ENCODE measurements at regions not wholly inside any gene's neighbourhood (a gene's known extent, or its start where the extent isn't known, plus 50 kb on each side); places are given as distances from the start of the nearest gene placed in this dataset.

DNA sequence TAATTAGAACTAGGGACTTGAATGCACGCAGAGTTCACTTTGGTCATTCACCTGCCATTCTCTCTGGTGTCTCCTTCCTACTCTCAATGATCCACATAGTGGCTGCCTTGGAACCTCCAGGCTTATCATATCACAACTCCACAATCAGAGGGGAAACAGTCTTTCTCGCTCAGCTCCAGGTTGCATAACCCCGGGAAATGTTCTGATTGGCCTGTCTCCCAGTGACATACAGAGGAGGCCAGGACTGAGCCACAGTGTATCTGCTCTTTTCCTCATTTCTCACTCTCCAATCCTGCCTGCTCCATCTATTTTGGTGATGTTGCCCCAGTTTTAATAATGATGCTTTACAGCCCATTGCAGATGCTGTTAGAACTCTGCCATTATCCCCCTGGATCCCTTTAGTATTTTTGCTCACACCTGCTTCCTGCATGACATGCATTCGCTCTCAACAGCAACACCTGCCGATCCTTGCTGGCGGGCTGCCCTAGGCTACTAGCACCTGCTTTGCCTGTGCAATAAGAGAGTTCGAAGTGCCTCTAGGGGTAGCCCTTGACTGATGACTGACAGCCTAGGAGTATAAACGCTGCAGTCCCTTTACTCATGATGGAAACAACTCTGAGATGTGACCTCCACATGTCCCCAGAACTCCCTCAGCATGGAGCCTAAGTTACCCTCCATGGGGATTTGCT, 211.3 kb upstream of the RPS6KA3 start:
- ChIA-PET CTCF (no interaction called here), POLR2A (ENCODE audit: unreplicated experiment) (no interaction called here)
- H3K9ac ChIP-seq (ENCODE audit: low read length) = no peak overlapping the region
- H3K9me2 ChIP-seq (replicated peaks; ENCODE audit: low read length) = no peaks in the 10 kb centered on the region
- H3K36me3 ChIP-seq (ENCODE audit: low read depth, low read length) = no peaks in the 10 kb centered on the region
- no peak for ATAC-seq
- no peaks in the 10 kb centered on the region for H3F3A ChIP-seq (ENCODE audit: low read length, unreplicated experiment)
- no peak overlapping the region for H2AFZ ChIP-seq (ENCODE audit: low read length)
- H3K4me1 ChIP-seq (ENCODE audit: insufficient read depth, low read length) = peaks cover 10% of the 10 kb centered on the region
- no peaks in the 10 kb centered on the region for H3K9me3 ChIP-seq (ENCODE audit: low read length)
- H3K27me3 ChIP-seq (ENCODE audit: low read length) = no peaks in the 10 kb centered on the region
- TF ChIP-seq EZH2 (IDR thresholded peaks at IDR 0.05; ENCODE audit: low read length, unreplicated experiment) = no peak
- TF ChIP-seq EZH2phosphoT487 (IDR thresholded peaks at IDR 0.05; ENCODE audit: borderline replicate concordance, low read length) = no peak
- TF ChIP-seq, protein P1, sequence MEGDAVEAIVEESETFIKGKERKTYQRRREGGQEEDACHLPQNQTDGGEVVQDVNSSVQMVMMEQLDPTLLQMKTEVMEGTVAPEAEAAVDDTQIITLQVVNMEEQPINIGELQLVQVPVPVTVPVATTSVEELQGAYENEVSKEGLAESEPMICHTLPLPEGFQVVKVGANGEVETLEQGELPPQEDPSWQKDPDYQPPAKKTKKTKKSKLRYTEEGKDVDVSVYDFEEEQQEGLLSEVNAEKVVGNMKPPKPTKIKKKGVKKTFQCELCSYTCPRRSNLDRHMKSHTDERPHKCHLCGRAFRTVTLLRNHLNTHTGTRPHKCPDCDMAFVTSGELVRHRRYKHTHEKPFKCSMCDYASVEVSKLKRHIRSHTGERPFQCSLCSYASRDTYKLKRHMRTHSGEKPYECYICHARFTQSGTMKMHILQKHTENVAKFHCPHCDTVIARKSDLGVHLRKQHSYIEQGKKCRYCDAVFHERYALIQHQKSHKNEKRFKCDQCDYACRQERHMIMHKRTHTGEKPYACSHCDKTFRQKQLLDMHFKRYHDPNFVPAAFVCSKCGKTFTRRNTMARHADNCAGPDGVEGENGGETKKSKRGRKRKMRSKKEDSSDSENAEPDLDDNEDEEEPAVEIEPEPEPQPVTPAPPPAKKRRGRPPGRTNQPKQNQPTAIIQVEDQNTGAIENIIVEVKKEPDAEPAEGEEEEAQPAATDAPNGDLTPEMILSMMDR (conservative IDR thresholded peaks at IDR 0.05; ENCODE audit: low read depth, low read length) = no peak
- no TSS peak for BruUV-seq (replicated peaks)
- H3K27ac ChIP-seq (ENCODE audit: low read length) = no peak overlapping the region
- no peak overlapping the region for H3K4me3 ChIP-seq (ENCODE audit: low read length)
- no peaks in the 10 kb centered on the region for H3K79me2 ChIP-seq (ENCODE audit: low read length)
- intact Hi-C loops (cut with micrococcal nuclease) = no loop called here
- no peaks in the 10 kb centered on the region for H4K20me1 ChIP-seq (ENCODE audit: low read length)
- no peak for DNase-seq
- no peak overlapping the region for H3K4me2 ChIP-seq (ENCODE audit: low read length)

DNA sequence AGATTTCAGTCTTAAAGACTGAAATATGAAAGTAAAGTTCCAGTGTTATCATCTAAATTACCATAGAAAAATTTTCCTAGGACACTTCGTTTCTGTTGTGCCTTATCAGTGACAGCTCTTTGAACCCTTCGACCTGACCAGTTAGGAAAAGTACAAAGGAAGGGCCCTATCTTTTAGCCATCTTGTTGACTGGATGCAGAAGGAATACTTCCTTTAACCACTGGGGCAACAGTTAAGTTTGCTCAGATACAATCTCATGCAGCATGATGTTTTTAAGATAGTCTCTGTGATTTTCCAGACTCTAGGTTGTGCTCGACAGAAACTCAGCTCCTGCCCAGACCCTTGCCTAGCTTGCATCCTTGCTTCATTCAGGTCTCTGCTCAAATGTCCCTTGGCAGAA, 210.5 kb upstream of the RPS6KA3 start:
- no peak overlapping the region for H3K4me3 ChIP-seq (ENCODE audit: low read length)
- no peak for DNase-seq
- H3K4me2 ChIP-seq (ENCODE audit: low read length) = no peak overlapping the region
- ChIA-PET POLR2A (ENCODE audit: unreplicated experiment) (no interaction called here), CTCF (no interaction called here)
- H3K4me1 ChIP-seq (ENCODE audit: insufficient read depth, low read length) = peaks cover 10% of the 10 kb centered on the region
- no peak overlapping the region for H3K9ac ChIP-seq (ENCODE audit: low read length)
- H3F3A ChIP-seq (ENCODE audit: low read length, unreplicated experiment) = no peaks in the 10 kb centered on the region
- H3K27ac ChIP-seq (ENCODE audit: low read length) = no peak overlapping the region
- H3K79me2 ChIP-seq (ENCODE audit: low read length) = no peaks in the 10 kb centered on the region
- ATAC-seq = no peak
- no peaks in the 10 kb centered on the region for H3K27me3 ChIP-seq (ENCODE audit: low read length)
- no peaks in the 10 kb centered on the region for H3K9me3 ChIP-seq (ENCODE audit: low read length)
- H3K36me3 ChIP-seq (ENCODE audit: low read depth, low read length) = no peaks in the 10 kb centered on the region
- BruUV-seq (replicated peaks) = no TSS peak
- H4K20me1 ChIP-seq (ENCODE audit: low read length) = no peaks in the 10 kb centered on the region
- H3K9me2 ChIP-seq (replicated peaks; ENCODE audit: low read length) = no peaks in the 10 kb centered on the region
- intact Hi-C loops (cut with micrococcal nuclease) = no loop called here
- H2AFZ ChIP-seq (ENCODE audit: low read length) = no peak overlapping the region
- TF ChIP-seq EZH2 (IDR thresholded peaks at IDR 0.05; ENCODE audit: low read length, unreplicated experiment) = no peak

DNA sequence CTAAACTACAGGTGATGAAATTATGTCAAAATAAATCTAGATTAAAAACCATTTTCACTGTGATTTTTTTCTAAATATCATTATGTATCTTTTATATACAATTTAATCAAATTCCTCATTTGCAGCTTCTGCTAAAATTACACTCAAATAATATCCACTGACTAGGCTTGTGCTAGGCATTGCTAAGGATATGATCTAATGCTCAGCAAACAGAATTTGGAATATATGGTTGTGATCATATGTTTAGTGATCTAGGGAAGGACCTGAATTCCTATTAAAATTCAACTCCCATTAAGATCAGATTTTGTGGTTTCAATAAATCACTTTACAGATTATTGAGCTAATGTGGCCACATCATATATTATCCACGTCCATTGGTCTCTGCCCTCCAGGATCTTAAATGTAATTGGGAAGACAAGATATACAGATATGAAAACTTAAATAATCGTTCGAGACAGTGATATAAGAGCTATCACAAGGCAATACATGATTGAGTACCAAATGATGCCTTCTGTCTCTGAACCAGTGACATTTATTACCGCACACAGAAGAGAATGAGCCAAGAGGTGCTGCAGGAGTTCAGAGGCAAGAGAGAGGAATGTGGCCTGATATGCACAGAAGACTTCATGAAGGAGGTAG, 206.0 kb upstream of the RPS6KA3 start:
- ATAC-seq (peak; percentile 88), DNase-seq (peak; percentile 6)
- Histone ChIP-seq H3K4me1 (ENCODE audit: insufficient read depth, low read length) (no peaks in the 10 kb centered on the region), H2AFZ (ENCODE audit: low read length) (no peak overlapping the region), H3K4me3 (ENCODE audit: low read length) (no peak overlapping the region), H4K20me1 (ENCODE audit: low read length) (no peaks in the 10 kb centered on the region), H3K9me2 (replicated peaks; ENCODE audit: low read length) (no peaks in the 10 kb centered on the region), H3K36me3 (ENCODE audit: low read depth, low read length) (no peaks in the 10 kb centered on the region), H3K79me2 (ENCODE audit: low read length) (no peaks in the 10 kb centered on the region), H3K27me3 (ENCODE audit: low read length) (no peaks in the 10 kb centered on the region), H3K9me3 (ENCODE audit: low read length) (no peaks in the 10 kb centered on the region), H3F3A (ENCODE audit: low read length, unreplicated experiment) (no peaks in the 10 kb centered on the region), H3K4me2 (ENCODE audit: low read length) (no peak overlapping the region), H3K9ac (ENCODE audit: low read length) (no peak overlapping the region), H3K27ac (ENCODE audit: low read length) (peak overlapping the region; percentile 29)
- no TSS peak for BruUV-seq (replicated peaks)
- CTCF ChIA-PET = no interaction called here
- intact Hi-C loops (cut with micrococcal nuclease) = no loop called here
- POLR2A ChIA-PET (ENCODE audit: unreplicated experiment) = no interaction called here
- TF ChIP-seq, protein P1 (conservative IDR thresholded peaks at IDR 0.05; ENCODE audit: low read depth, low read length) = no peak
- TF ChIP-seq EZH2phosphoT487 (IDR thresholded peaks at IDR 0.05; ENCODE audit: borderline replicate concordance, low read length) (no peak), EZH2 (IDR thresholded peaks at IDR 0.05; ENCODE audit: low read length, unreplicated experiment) (no peak)

Measured in PC-3 (cell line).